ENCODE measurements at regions not wholly inside any gene's neighbourhood (a gene's known extent, or its start where the extent isn't known, plus 50 kb on each side); places are given as distances from the start of the nearest gene placed in this dataset.

DNA sequence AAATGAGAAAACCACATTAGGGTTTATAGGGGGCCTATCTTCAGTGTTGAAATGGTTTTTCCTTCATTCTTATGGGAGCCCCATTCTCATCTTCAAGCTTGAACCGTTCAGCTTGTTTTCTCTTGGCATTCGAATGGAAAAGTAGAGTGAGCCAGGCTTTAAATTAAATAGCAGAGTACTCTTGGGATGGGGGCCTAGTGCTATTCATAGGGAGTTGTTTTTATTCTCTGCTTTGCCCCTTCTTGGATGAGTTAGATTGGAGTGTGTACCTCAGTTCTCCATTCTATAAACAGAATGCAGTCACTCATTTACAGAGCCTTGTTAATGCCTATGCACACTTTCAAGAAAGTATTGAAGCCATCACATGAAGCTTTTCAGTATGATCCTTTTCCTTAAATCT lies 127.9 kb downstream of the FAM170A start:
- TF ChIP-seq MXI1 (IDR thresholded peaks at IDR 0.05; ENCODE audit: low read depth, low read length) (no peak), FOXM1 (IDR thresholded peaks at IDR 0.05; ENCODE audit: low read depth) (no peak), POLR2AphosphoS5 (IDR thresholded peaks at IDR 0.05; ENCODE audit: low read depth, low read length) (no peak)
